Glutamatergic neuron (in vitro differentiated cells): ENCODE measurements at regions not wholly inside any gene's neighbourhood (a gene's known extent, or its start where the extent isn't known, plus 50 kb on each side); places are given as distances from the start of the nearest gene placed in this dataset.
"Not testable (repeated sequence)": the region's sequence is repeated elsewhere in the genome, so short reads cannot be mapped to it uniquely, and the experiment has no call there.

Experiments used
- DNase-seq: peaks from one replicate; pipeline ENCODE4 v3.0.0; 2022
- H3K27ac Mint-ChIP-seq: one replicate; pipeline ENCODE4 v1.8.0; 2020; ENCODE audit warnings: mild to moderate bottlenecking, mixed read lengths, inconsistent platforms; ENCODE audit not compliant: unreplicated experiment
- H3K27me3 Mint-ChIP-seq: one replicate; pipeline ENCODE4 v1.8.0; 2020; ENCODE audit warnings: mild to moderate bottlenecking, moderate library complexity, mixed read lengths, inconsistent platforms; ENCODE audit not compliant: unreplicated experiment
- H3K36me3 Mint-ChIP-seq: one replicate; pipeline ENCODE4 v1.8.0; 2020; ENCODE audit warnings: mild to moderate bottlenecking, mixed read lengths, inconsistent platforms; ENCODE audit not compliant: unreplicated experiment
- H3K4me1 Mint-ChIP-seq: one replicate; pipeline ENCODE4 v1.8.0; 2020; ENCODE audit warnings: mild to moderate bottlenecking, low read depth, mixed read lengths, inconsistent platforms; ENCODE audit not compliant: unreplicated experiment
- H3K4me3 Mint-ChIP-seq: one replicate; pipeline ENCODE4 v1.8.0; 2020; ENCODE audit warnings: mild to moderate bottlenecking, mixed read lengths, inconsistent platforms; ENCODE audit not compliant: unreplicated experiment
- H3K9me3 Mint-ChIP-seq: one replicate; pipeline ENCODE4 v1.8.0; 2020; ENCODE audit warnings: mild to moderate bottlenecking, moderate library complexity, mixed read lengths, inconsistent platforms; ENCODE audit not compliant: unreplicated experiment
- TF ChIP-seq, protein P1 (sequence below): fragments of 200-600 bp; sonication (generic); IDR thresholded peaks from one replicate; pipeline ENCODE4 v1.5.0; 2021; ENCODE audit not compliant: partially characterized antibody, unreplicated experiment

DNA sequence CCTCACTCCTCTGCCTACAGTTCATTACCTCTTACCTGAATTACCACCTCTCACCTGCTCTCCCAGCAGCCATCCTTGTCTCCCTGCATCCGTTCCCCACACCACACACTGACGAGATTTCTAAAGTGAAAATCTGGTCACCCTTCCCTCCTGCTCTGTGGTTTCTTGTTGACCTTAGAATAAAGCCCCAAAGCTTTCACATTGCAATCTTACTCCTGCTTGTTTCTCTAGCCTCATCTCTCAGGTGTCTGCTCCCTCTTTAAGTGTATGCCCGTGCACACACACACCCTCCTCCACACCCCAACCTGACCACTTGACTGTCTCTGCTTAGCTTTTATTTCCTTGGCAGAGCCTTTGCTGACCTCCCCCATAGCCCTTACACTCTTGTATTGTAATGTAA, 122.0 kb upstream of the SKOR2 start:
- TF ChIP-seq, protein P1, sequence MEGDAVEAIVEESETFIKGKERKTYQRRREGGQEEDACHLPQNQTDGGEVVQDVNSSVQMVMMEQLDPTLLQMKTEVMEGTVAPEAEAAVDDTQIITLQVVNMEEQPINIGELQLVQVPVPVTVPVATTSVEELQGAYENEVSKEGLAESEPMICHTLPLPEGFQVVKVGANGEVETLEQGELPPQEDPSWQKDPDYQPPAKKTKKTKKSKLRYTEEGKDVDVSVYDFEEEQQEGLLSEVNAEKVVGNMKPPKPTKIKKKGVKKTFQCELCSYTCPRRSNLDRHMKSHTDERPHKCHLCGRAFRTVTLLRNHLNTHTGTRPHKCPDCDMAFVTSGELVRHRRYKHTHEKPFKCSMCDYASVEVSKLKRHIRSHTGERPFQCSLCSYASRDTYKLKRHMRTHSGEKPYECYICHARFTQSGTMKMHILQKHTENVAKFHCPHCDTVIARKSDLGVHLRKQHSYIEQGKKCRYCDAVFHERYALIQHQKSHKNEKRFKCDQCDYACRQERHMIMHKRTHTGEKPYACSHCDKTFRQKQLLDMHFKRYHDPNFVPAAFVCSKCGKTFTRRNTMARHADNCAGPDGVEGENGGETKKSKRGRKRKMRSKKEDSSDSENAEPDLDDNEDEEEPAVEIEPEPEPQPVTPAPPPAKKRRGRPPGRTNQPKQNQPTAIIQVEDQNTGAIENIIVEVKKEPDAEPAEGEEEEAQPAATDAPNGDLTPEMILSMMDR = no peak
- peaks cover 7% of the 10 kb centered on the region for H3K36me3 Mint-ChIP-seq
- DNase-seq = no peak
- no peaks in the 10 kb centered on the region for H3K4me1 Mint-ChIP-seq
- no peak overlapping the region for H3K27ac Mint-ChIP-seq
- no peaks in the 10 kb centered on the region for H3K9me3 Mint-ChIP-seq
- H3K27me3 Mint-ChIP-seq = peaks cover 6% of the 10 kb centered on the region
- no peak overlapping the region for H3K4me3 Mint-ChIP-seq

DNA sequence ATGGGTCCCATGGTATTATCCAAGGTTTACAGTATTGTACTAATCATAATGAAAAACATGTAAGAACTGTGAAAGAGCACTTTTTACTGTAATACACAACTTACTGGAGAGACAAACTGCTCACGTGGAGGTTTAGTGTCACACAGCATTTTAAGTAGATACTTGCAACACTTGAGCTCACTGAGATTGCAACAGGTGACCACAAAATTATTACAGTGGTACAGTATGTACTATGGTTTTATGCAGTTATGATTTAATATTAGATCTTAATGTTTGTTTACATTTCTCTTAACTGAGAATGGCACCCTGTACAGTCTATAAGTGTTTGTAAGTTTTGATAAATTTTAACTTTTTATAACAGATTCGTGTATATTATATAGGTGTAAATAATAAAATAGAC, 118.6 kb upstream of the SKOR2 start:
- H3K4me1 Mint-ChIP-seq = no peaks in the 10 kb centered on the region
- H3K4me3 Mint-ChIP-seq = no peak overlapping the region
- TF ChIP-seq, protein P1 = no peak
- peaks cover 4% of the 10 kb centered on the region for H3K27me3 Mint-ChIP-seq
- no peak overlapping the region for H3K27ac Mint-ChIP-seq
- peaks cover 7% of the 10 kb centered on the region for H3K36me3 Mint-ChIP-seq
- no peak for DNase-seq
- H3K9me3 Mint-ChIP-seq = peaks cover 1% of the 10 kb centered on the region

DNA sequence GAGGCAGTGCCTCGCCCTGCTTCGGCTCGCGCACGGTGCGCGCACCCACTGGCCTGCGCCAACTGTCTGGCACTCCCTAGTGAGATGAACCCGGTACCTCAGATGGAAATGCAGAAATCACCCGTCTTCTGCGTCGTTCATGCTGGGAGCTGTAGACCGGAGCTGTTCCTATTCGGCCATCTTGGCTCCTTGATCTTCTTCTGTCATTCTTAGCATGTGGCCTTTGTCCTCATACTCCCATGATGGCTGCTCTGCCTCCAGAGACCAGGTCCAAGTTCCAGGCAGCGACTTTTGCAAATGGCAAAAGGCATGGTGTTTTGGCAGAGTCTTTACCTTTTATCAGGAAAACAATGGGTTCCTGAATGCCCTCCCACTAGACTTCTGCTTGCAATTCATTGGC, 102.6 kb upstream of the SKOR2 start:
- not testable (repeated sequence) for H3K4me3 Mint-ChIP-seq, DNase-seq, H3K9me3 Mint-ChIP-seq, H3K36me3 Mint-ChIP-seq, H3K27me3 Mint-ChIP-seq, H3K4me1 Mint-ChIP-seq, H3K27ac Mint-ChIP-seq

DNA sequence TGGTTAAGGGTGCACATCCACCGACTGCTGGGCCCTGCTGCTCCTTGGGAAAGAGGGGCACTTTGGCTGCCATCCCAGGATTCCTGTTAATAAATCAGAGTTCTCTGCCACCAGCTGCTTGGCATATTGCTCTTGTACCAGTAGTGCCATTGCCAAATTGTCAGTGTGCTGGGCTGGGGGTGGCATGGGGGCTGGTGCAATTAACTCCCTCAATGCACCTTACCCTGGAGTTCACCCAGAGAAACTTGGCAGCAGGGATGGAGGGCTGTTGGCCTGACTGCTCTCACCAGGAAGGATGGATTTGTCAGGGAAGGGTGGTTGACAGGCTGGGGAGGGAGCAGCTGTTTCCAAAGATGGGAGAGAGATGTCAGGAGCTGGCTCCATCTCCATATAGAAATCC, 94.6 kb upstream of the SKOR2 start:
- DNase-seq = no peak
- no peaks in the 10 kb centered on the region for H3K4me1 Mint-ChIP-seq
- H3K36me3 Mint-ChIP-seq = no peaks in the 10 kb centered on the region
- H3K27me3 Mint-ChIP-seq = no peaks in the 10 kb centered on the region
- H3K4me3 Mint-ChIP-seq = no peak overlapping the region
- H3K9me3 Mint-ChIP-seq = peaks cover 4% of the 10 kb centered on the region
- H3K27ac Mint-ChIP-seq = no peak overlapping the region
- TF ChIP-seq, protein P1 = no peak

DNA sequence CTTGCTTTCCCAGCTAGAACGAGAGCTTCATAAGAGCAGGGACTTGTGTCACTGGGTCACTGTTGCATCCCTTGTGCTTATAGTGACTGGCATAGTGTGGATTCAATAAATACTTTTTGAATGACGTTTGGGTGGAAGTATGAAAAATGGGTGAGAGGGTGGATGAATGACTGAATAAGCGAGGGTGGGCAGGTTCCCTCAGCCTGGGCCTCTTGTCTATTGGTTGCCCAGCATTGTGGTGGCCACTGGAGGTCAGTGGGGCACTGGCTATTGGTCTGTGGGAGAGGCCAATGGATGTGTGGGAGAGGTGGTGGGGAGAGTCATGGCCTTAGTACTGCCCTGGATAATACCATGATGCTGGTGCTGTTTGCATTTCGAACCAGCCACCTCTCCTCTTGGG, 93.8 kb upstream of the SKOR2 start:
- H3K27ac Mint-ChIP-seq = no peak overlapping the region
- DNase-seq = no peak
- no peaks in the 10 kb centered on the region for H3K4me1 Mint-ChIP-seq
- TF ChIP-seq, protein P1 = no peak
- no peaks in the 10 kb centered on the region for H3K27me3 Mint-ChIP-seq
- no peak overlapping the region for H3K4me3 Mint-ChIP-seq
- peaks cover 4% of the 10 kb centered on the region for H3K9me3 Mint-ChIP-seq
- H3K36me3 Mint-ChIP-seq = no peaks in the 10 kb centered on the region

DNA sequence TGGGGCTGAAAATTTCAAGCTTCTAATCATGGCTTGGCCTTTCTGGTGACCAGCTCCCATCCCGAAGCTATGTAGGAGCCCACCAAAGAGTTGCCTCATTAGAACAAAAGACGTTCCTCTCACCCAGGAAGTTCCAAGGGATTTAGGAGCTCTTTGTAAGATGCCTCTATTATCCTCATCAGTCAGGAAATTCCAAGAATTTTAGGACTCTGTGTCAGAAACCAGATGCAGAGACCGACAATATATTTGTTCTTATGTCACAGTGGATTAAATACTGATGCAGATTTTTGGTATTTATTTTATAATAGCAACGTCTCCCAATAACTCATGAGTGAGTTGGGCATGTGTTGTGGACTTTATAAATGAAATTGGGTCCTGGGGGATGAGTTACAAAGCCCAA, 91.8 kb upstream of the SKOR2 start:
- H3K27me3 Mint-ChIP-seq = no peaks in the 10 kb centered on the region
- TF ChIP-seq, protein P1 = no peak
- H3K4me3 Mint-ChIP-seq = no peak overlapping the region
- H3K4me1 Mint-ChIP-seq = no peaks in the 10 kb centered on the region
- no peak for DNase-seq
- H3K27ac Mint-ChIP-seq = no peak overlapping the region
- H3K9me3 Mint-ChIP-seq = peaks cover 3% of the 10 kb centered on the region
- no peaks in the 10 kb centered on the region for H3K36me3 Mint-ChIP-seq
